Activated CD8-positive, alpha-beta memory T cell treated with anti-CD3 and anti-CD28 coated beads for 48 hours (primary cell): ENCODE measurements at regions not wholly inside any gene's neighbourhood (a gene's known extent, or its start where the extent isn't known, plus 50 kb on each side); places are given as distances from the start of the nearest gene placed in this dataset.
"Not testable (repeated sequence)": the region's sequence is repeated elsewhere in the genome, so short reads cannot be mapped to it uniquely, and the experiment has no call there.

Experiments used
- DNase-seq, 3 experiments: peaks; one replicate each; pipeline ENCODE4 v3.0.0-alpha.2; 2020; ENCODE audit warnings: low read depth in 2 of 3, low spot score in 2 of 3

- no peak for DNase-seq
These were observed 79.6 kb downstream of the RSPH3 start for GRCh38 chr6:158920311-158920905.

GRCh38 chr6:158919865-158920264, 80.1 kb downstream of the RSPH3 start:
- no peak for DNase-seq

GRCh38 chr6:158916617-158917016, 83.4 kb downstream of the RSPH3 start:
- no peak for DNase-seq

- no peak for DNase-seq
These were observed 85.1 kb downstream of the RSPH3 start for GRCh38 chr6:158914923-158915322.

GRCh38 chr6:158913580-158913979, 86.4 kb downstream of the RSPH3 start:
- no peak for DNase-seq

GRCh38 chr6:158912655-158913054, 87.3 kb downstream of the RSPH3 start:
- no peak for DNase-seq

GRCh38 chr6:158911746-158912480, 88.1 kb downstream of the RSPH3 start:
- DNase-seq: peak in 2 of 3 experiments; percentile 12 to 23

GRCh38 chr6:158910484-158911440, 89.2 kb downstream of the RSPH3 start:
- no peak for DNase-seq

- no peak for DNase-seq
These were observed 90.1 kb downstream of the RSPH3 start for GRCh38 chr6:158909938-158910337.

GRCh38 chr6:158908606-158909005, 89.4 kb upstream of the EZR start:
- DNase-seq: no peak

GRCh38 chr6:158907931-158908330, 88.8 kb upstream of the EZR start:
- DNase-seq: no peak

GRCh38 chr6:158906926-158907325, 87.8 kb upstream of the EZR start:
- DNase-seq: no peak

GRCh38 chr6:158905277-158905676, 86.1 kb upstream of the EZR start:
- DNase-seq: no peak

- no peak for DNase-seq
These were observed 84.6 kb upstream of the EZR start for GRCh38 chr6:158903801-158904200.

- no peak for DNase-seq
These were observed 81.6 kb upstream of the EZR start for GRCh38 chr6:158900663-158901312.

GRCh38 chr6:158897236-158897635, 78.1 kb upstream of the EZR start:
- no peak for DNase-seq

- DNase-seq: no peak
These were observed 76.5 kb upstream of the EZR start for GRCh38 chr6:158895661-158896060.

GRCh38 chr6:158894193-158894592, 75.0 kb upstream of the EZR start:
- no peak for DNase-seq

GRCh38 chr6:158892266-158892665, 73.1 kb upstream of the EZR start:
- DNase-seq: no peak

- not testable (repeated sequence) for DNase-seq
These were observed 72.4 kb upstream of the EZR start for GRCh38 chr6:158891560-158891959.

GRCh38 chr6:158888171-158888570, 69.0 kb upstream of the EZR start:
- DNase-seq: not testable (repeated sequence)
